ENCODE measurements at regions not wholly inside any gene's neighbourhood (a gene's known extent, or its start where the extent isn't known, plus 50 kb on each side); places are given as distances from the start of the nearest gene placed in this dataset.

DNA sequence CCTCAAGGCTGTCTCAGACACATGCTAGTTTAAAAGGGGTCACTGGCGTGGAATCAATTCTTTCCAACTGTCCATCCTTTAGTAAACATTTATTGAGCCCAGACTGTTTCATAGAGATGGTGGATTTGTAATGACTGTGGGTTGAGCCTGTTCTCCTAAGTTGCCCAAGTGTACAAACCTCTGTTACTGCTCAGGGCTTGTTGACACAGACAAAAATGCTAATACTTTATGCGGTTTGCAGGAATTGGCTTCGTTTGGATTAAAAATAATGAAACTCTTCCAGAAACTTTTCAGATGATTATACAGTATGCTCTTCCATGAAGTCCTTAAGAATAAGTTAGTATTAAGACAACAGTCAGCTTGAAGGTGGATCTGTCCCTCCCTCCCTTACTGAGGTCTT, 83.6 kb upstream of the MGAT5 start:
- H3K36me3 Mint-ChIP-seq (ENCODE audit: low read depth), result peaks cover 4% of the 10 kb centered on the region
- no peaks in the 10 kb centered on the region for H3K36me3 ChIP-seq (ENCODE audit: control insufficient read depth, insufficient read depth, low read length)
- no peak overlapping the region for H3K4me3 ChIP-seq (ENCODE audit: low read length)
- no peak overlapping the region for H3K27ac ChIP-seq (ENCODE audit: low read depth, low read length)
- no peak overlapping the region for H3K9ac ChIP-seq (ENCODE audit: extremely low read depth, low read length, poor library complexity, severe bottlenecking)
- no peaks in the 10 kb centered on the region for H3K27me3 Mint-ChIP-seq (ENCODE audit: insufficient read depth)
- 90 to 94% methylated on average over 2 to 3 of the region's 3 CpGs for WGBS, 2 experiments (ENCODE audit: insufficient coverage in 1 of 2, insufficient read length in 1 of 2)
- no peaks in the 10 kb centered on the region for H3K27me3 ChIP-seq (ENCODE audit: control insufficient read depth, insufficient read depth, low read length, poor library complexity, severe bottlenecking)
- no peak overlapping the region for H3K4me3 Mint-ChIP-seq
- no peak overlapping the region for H3K27ac Mint-ChIP-seq
- H3K4me1 Mint-ChIP-seq, result peaks cover 8% of the 10 kb centered on the region
- no peaks in the 10 kb centered on the region for H3K9me3 Mint-ChIP-seq
- DNase-seq, result no peak
- TF ChIP-seq, protein P1, sequence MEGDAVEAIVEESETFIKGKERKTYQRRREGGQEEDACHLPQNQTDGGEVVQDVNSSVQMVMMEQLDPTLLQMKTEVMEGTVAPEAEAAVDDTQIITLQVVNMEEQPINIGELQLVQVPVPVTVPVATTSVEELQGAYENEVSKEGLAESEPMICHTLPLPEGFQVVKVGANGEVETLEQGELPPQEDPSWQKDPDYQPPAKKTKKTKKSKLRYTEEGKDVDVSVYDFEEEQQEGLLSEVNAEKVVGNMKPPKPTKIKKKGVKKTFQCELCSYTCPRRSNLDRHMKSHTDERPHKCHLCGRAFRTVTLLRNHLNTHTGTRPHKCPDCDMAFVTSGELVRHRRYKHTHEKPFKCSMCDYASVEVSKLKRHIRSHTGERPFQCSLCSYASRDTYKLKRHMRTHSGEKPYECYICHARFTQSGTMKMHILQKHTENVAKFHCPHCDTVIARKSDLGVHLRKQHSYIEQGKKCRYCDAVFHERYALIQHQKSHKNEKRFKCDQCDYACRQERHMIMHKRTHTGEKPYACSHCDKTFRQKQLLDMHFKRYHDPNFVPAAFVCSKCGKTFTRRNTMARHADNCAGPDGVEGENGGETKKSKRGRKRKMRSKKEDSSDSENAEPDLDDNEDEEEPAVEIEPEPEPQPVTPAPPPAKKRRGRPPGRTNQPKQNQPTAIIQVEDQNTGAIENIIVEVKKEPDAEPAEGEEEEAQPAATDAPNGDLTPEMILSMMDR (conservative IDR thresholded peaks at IDR 0.05), result no peak
- H3K4me1 ChIP-seq (ENCODE audit: control insufficient read depth, insufficient read depth, low read length), result no peaks in the 10 kb centered on the region
- no peaks in the 10 kb centered on the region for H3K9me3 ChIP-seq (ENCODE audit: control insufficient read depth, low read length)

DNA sequence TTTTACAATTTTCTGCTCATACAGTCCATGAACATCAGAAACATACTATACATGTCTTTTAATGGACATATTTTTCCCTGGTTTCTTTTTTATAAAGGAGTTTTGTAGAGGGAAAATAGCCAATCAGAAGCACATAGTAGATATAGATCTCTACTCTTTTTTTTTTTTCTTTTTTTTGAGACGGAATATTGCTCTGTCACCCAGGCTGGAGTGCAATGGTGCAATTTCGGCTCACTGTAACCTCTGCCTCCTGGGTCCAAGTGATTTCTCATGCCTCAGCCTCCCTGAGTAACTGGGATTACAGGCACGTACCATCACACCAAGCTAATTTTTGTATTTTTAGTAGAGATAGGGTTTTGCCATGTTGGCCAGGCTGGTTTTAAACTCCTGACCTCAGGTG, 83.2 kb upstream of the MGAT5 start:
- TF ChIP-seq, protein P1 (conservative IDR thresholded peaks at IDR 0.05), result no peak
- H3K27ac ChIP-seq (ENCODE audit: low read depth, low read length), result no peak overlapping the region
- H3K9me3 Mint-ChIP-seq, result no peaks in the 10 kb centered on the region
- no peaks in the 10 kb centered on the region for H3K27me3 Mint-ChIP-seq (ENCODE audit: insufficient read depth)
- H3K27ac Mint-ChIP-seq, result no peak overlapping the region
- no peaks in the 10 kb centered on the region for H3K9me3 ChIP-seq (ENCODE audit: control insufficient read depth, low read length)
- WGBS, 2 experiments (ENCODE audit: insufficient coverage in 1 of 2, insufficient read length in 1 of 2), result 90 to 98% methylated on average over 3 of the region's 3 CpGs
- no peak overlapping the region for H3K4me3 ChIP-seq (ENCODE audit: low read length)
- no peak overlapping the region for H3K4me3 Mint-ChIP-seq
- peaks cover 4% of the 10 kb centered on the region for H3K36me3 Mint-ChIP-seq (ENCODE audit: low read depth)
- H3K4me1 Mint-ChIP-seq, result peaks cover 8% of the 10 kb centered on the region
- no peaks in the 10 kb centered on the region for H3K36me3 ChIP-seq (ENCODE audit: control insufficient read depth, insufficient read depth, low read length)
- no peaks in the 10 kb centered on the region for H3K4me1 ChIP-seq (ENCODE audit: control insufficient read depth, insufficient read depth, low read length)
- H3K27me3 ChIP-seq (ENCODE audit: control insufficient read depth, insufficient read depth, low read length, poor library complexity, severe bottlenecking), result no peaks in the 10 kb centered on the region
- no peak overlapping the region for H3K9ac ChIP-seq (ENCODE audit: extremely low read depth, low read length, poor library complexity, severe bottlenecking)
- DNase-seq, result no peak

DNA sequence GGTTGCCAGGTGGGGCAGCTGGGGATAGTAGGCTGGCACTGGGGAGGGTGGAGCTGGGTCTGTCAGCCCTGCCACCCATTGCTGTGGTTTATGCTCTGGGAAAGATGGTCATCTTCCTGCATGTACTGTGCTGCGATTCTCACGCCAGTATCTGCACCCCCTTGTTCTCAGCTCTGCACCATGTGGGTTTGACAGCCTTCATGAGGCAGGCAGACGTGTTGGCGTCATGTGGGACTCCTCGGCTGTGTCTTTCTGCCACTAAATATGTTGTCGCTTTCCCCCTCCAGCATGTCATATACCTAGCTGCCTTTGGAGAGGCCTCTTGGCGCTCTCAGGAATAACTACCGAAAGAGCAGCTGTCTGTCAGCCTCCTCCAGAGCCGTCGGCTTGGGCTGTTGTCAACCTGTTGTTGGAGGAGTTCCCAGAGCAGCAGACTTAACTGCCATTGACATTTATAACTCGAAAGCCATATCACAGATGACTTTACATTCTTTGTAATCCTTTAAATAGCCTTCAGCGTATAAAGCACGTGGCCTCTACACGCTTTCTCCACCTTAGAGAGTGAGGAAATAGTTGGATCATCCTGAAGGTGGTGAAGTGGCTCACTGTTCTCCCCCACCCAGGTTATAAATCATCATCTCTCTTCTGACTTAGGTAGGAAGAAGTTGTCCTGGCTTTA, 80.4 kb upstream of the MGAT5 start:
- Histone ChIP-seq H3K4me1 (ENCODE audit: control insufficient read depth, insufficient read depth, low read length) (peaks cover 5% of the 10 kb centered on the region), H3K27me3 (ENCODE audit: control insufficient read depth, insufficient read depth, low read length, poor library complexity, severe bottlenecking) (no peaks in the 10 kb centered on the region), H3K36me3 (ENCODE audit: control insufficient read depth, insufficient read depth, low read length) (no peaks in the 10 kb centered on the region), H3K9ac (ENCODE audit: extremely low read depth, low read length, poor library complexity, severe bottlenecking) (no peak overlapping the region), H3K27ac (ENCODE audit: low read depth, low read length) (no peak overlapping the region), H3K4me3 (ENCODE audit: low read length) (no peak overlapping the region), H3K9me3 (ENCODE audit: control insufficient read depth, low read length) (no peaks in the 10 kb centered on the region)
- Mint-ChIP-seq H3K36me3 (ENCODE audit: low read depth) (peaks cover 4% of the 10 kb centered on the region), H3K4me3 (no peak overlapping the region), H3K9me3 (no peaks in the 10 kb centered on the region), H3K4me1 (peaks cover 16% of the 10 kb centered on the region), H3K27ac (no peak overlapping the region), H3K27me3 (ENCODE audit: insufficient read depth) (no peaks in the 10 kb centered on the region)
- WGBS, 2 experiments (ENCODE audit: insufficient coverage in 1 of 2, insufficient read length in 1 of 2), result 90 to 96% methylated on average over 9 to 14 of the region's 14 CpGs
- TF ChIP-seq, protein P1 (conservative IDR thresholded peaks at IDR 0.05), result no peak
- no peak for DNase-seq
